Stomach (tissue), 8 donors: ENCODE measurements at regions not wholly inside any gene's neighbourhood (a gene's known extent, or its start where the extent isn't known, plus 50 kb on each side); places are given as distances from the start of the nearest gene placed in this dataset.
"Not testable (repeated sequence)": the region's sequence is repeated elsewhere in the genome, so short reads cannot be mapped to it uniquely, and the experiment has no call there.

Experiments used
- DNase-seq, 2 donors: peaks; one replicate each; pipeline versions ENCODE4 v3.0.0 to v3.0.0-alpha.2; 2013 to 2019
- H3K27ac ChIP-seq, 5 donors: fragments of 200-600 bp in 4 of 5; sonication (generic) in 4 of 5; one replicate each; pipeline ENCODE4 v1.5.1; 2013 to 2019; ENCODE audit warnings: mild to moderate bottlenecking in 1 of 5, moderate library complexity in 1 of 5
- H3K27me3 ChIP-seq, 3 donors: fragments of 200-600 bp; sonication (generic); one replicate each; pipeline ENCODE4 v1.5.1; 2017 to 2019; ENCODE audit warnings: mixed run types in 1 of 3
- H3K36me3 ChIP-seq, 4 donors: fragments of 200-600 bp; sonication (generic); 1 replicate in 3 of 4; 2 replicates in 1 of 4; pipeline ENCODE4 v1.5.1; 2016 to 2019
- H3K4me1 ChIP-seq, 4 donors: fragments of 200-600 bp; sonication (generic); one replicate each; pipeline ENCODE4 v1.5.1; 2016 to 2019
- H3K4me3 ChIP-seq, 4 donors: fragments of 200-600 bp; sonication (generic) in 3 of 4; one replicate each; pipeline ENCODE4 v1.5.1; 2016 to 2019; ENCODE audit warnings: mild to moderate bottlenecking in 1 of 4
- H3K9me3 ChIP-seq, 4 donors: fragments of 200-600 bp; sonication (generic); one replicate each; pipeline ENCODE4 v1.5.1; 2016 to 2019
- EP300 ChIP-seq: sonication (generic); formaldehyde crosslinking; IDR thresholded peaks from one replicate; pipeline ENCODE4 v1.6.1; 2017; ENCODE audit warnings: antibody characterized with exemption
- POLR2A ChIP-seq, 4 donors: fragments of 450-650 bp; IDR thresholded peaks; one replicate each; pipeline ENCODE4 v1.6.1; 2016; ENCODE audit warnings: antibody characterized with exemption in 4 of 4, control low read depth in 2 of 4, mild to moderate bottlenecking in 1 of 4, moderate library complexity in 1 of 4
- POLR2AphosphoS5 ChIP-seq, 3 donors: sonication (generic); formaldehyde crosslinking; IDR thresholded peaks; one replicate each; pipeline ENCODE4 v1.6.1; 2016; ENCODE audit warnings: antibody characterized with exemption in 3 of 3
- WGBS, 5 donors: extraction: QIAGEN DNeasy Blood & Tissue Kit in 3 of 5; methylation state at CpG; one replicate each; pipeline versions ENCODE4 v1.1.5 to v1.1.7; 2013 to 2018; 5-methylcytosine and 5-hydroxymethylcytosine counted together
- intact Hi-C: fragments of 100-400 bp; cut with DNase I; formaldehyde crosslinking; loops from one replicate; pipeline ENCODE4 v1.15.1; 2023; ENCODE audit warnings: low total_unique reads
- TF ChIP-seq, protein P1 (sequence below), 7 experiments: fragments of 450-650 bp in 4 of 7; fragments of 200-600 bp in 3 of 7; sonication (generic) in 3 of 7; IDR thresholded peaks; one replicate each; pipeline ENCODE4 v1.5.1; 2016 to 2019; ENCODE audit warnings: antibody characterized with exemption in 7 of 7, control low read depth in 2 of 7, mild to moderate bottlenecking in 1 of 7
- donor health status: healthy with polysubstance abuse.
- donor health status: Bipolar disorder and iron deficiency.
- donor health status: healthy.

DNA sequence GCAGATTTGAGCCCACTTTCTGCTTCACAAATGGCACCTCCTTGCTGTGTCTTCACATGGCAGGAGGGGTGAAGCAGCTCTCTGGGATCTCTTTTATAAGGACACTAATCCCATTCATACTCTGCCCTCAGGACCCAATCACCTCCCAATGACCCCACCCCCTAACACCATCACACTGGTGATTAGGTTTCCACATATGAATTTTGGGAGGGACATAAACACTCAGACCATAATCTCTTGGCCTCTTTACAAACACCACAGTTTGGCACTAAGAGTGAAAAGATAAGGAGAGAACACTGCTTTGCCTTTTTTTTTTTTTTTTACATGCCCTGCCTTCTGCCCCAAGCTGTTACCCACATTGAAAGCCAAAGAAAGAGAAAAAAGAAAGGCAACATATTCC lies 166.2 kb upstream of the NFIA start:
- Histone ChIP-seq H3K36me3 (no peaks in the 10 kb centered on the region), H3K27ac (no peak overlapping the region), H3K4me1 (peaks cover 0 to 4% (median 0%) of the 10 kb centered on the region in 4 donors), H3K27me3 (no peaks in the 10 kb centered on the region), H3K9me3 (no peaks in the 10 kb centered on the region), H3K4me3 (no peak overlapping the region)
- intact Hi-C loops, result no loop called here
- no peak for DNase-seq
- no peak for TF ChIP-seq EP300

DNA sequence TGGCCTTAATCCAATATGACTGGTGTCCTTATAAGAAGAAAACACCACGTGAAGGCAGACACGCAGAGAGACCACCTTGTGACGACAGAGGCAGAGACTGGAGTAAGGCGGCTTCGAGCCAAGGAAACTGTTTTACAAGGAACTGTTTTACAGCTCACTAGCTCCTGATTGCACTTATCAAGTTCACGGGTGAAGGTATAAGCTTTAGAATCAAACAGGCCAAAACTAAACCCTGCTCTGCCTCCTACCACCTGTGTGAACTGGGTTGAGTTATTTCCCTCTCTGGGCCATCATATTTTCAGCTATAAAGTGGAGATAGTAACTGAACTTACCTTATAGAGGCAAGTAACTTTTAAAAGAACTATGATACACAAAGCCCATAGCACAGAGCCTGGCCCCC lies 166.9 kb upstream of the NFIA start:
- intact Hi-C loops, result no loop called here
- 81 to 92% (median 82%) methylated on average over 6 of the region's 6 CpGs for WGBS, 5 donors

DNA sequence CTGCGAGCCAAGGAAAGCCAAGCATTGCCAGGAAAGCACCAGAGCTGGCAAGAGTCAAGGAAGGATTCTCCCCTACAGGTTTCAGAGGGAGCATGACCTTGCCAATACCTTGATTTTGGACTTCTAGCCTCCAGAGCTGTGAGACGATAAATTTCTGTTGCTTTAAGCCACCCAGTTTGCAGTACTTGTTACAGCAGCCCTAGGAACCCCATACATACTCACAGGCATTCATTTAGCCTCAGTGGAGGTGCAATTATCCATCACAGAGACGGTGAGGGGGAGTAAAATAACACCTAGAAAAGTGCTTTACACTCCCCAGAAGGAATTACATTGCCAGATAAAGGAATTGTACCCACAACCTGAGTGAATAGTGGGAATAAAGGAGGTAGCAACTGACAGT lies 167.4 kb upstream of the NFIA start:
- Histone ChIP-seq H3K36me3 (no peaks in the 10 kb centered on the region), H3K9me3 (no peaks in the 10 kb centered on the region), H3K4me1 (peaks cover 0 to 4% (median 0%) of the 10 kb centered on the region in 4 donors), H3K27ac (no peak overlapping the region), H3K27me3 (no peaks in the 10 kb centered on the region), H3K4me3 (no peak overlapping the region)
- intact Hi-C loops, result no loop called here
- WGBS, 5 donors, result 75 to 93% (median 82%) methylated on average over 3 of the region's 3 CpGs
- TF ChIP-seq POLR2AphosphoS5 (IDR thresholded peaks at IDR 0.05) (no peak), EP300 (no peak), POLR2A (IDR thresholded peaks at IDR 0.05) (no peak)
- TF ChIP-seq, protein P1, sequence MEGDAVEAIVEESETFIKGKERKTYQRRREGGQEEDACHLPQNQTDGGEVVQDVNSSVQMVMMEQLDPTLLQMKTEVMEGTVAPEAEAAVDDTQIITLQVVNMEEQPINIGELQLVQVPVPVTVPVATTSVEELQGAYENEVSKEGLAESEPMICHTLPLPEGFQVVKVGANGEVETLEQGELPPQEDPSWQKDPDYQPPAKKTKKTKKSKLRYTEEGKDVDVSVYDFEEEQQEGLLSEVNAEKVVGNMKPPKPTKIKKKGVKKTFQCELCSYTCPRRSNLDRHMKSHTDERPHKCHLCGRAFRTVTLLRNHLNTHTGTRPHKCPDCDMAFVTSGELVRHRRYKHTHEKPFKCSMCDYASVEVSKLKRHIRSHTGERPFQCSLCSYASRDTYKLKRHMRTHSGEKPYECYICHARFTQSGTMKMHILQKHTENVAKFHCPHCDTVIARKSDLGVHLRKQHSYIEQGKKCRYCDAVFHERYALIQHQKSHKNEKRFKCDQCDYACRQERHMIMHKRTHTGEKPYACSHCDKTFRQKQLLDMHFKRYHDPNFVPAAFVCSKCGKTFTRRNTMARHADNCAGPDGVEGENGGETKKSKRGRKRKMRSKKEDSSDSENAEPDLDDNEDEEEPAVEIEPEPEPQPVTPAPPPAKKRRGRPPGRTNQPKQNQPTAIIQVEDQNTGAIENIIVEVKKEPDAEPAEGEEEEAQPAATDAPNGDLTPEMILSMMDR (IDR thresholded peaks at IDR 0.05), result no peak
- DNase-seq, result no peak

More for the DNA sequence above, 166.9 kb upstream of the NFIA start:
- no peak overlapping the region for H3K4me3 ChIP-seq
- H3K27ac ChIP-seq, result no peak overlapping the region
- DNase-seq, result no peak
- H3K9me3 ChIP-seq, result no peaks in the 10 kb centered on the region
- H3K36me3 ChIP-seq, result no peaks in the 10 kb centered on the region
- no peaks in the 10 kb centered on the region for H3K27me3 ChIP-seq
- peaks cover 0 to 4% (median 0%) of the 10 kb centered on the region in 4 donors for H3K4me1 ChIP-seq
- TF ChIP-seq POLR2A (IDR thresholded peaks at IDR 0.05) (no peak), EP300 (no peak), POLR2AphosphoS5 (IDR thresholded peaks at IDR 0.05) (no peak)
- TF ChIP-seq, protein P1 (IDR thresholded peaks at IDR 0.05), result no peak

DNA sequence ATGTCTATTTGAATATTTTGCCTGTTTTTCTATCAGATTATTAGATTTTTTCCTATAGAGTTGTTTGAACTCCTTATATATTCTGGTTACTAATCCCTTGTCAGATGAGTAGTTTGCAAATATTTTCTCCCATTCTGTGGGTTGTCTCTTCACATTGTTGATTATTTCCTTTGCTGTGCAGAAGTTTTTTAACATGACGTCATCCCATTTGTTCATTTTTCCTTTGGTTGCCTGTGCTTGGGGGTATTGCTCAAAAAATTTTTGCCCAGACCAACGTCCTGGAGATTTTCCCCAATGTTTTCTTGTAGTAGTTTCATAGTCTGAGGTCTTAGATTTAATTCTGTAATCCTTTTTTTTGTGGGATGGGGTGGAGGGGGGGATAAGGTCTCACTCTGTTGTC lies 168.7 kb upstream of the NFIA start:
- H3K27me3 ChIP-seq, intact Hi-C loops, H3K36me3 ChIP-seq, H3K27ac ChIP-seq, H3K4me1 ChIP-seq, H3K9me3 ChIP-seq, H3K4me3 ChIP-seq, DNase-seq: not testable (repeated sequence)
- WGBS, 5 donors, result 69 to 86% (median 74%) methylated on average over 2 of the region's 2 CpGs

DNA sequence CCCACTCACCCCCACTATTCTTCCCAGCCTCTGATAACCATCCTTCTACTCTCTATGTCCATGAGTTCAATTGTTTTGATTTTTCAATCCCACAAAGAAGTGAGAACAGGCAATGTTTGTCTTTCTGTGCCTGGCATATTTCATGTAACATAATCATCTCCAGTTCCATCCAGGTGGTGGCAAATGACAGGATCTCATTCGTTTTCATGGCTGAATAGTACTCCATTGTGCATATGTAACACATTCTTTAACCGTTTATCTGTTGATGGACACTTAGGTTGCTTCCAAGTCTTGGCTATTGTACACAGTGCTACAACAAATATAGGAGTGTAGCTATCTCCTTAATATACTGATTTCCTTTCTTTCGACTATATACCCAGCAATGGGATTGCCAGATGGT lies 169.3 kb upstream of the NFIA start:
- TF ChIP-seq POLR2A (IDR thresholded peaks at IDR 0.05) (no peak), POLR2AphosphoS5 (IDR thresholded peaks at IDR 0.05) (no peak), EP300 (no peak)
- TF ChIP-seq, protein P1 (IDR thresholded peaks at IDR 0.05), result no peak
- no peaks in the 10 kb centered on the region for H3K27me3 ChIP-seq
- no peaks in the 10 kb centered on the region for H3K9me3 ChIP-seq
- intact Hi-C loops, result no loop called here
- 67 to 88% (median 83%) methylated on average over 3 of the region's 3 CpGs for WGBS, 5 donors
- H3K27ac ChIP-seq, result no peak overlapping the region
- H3K36me3 ChIP-seq, result no peaks in the 10 kb centered on the region
- DNase-seq, result no peak
- no peak overlapping the region for H3K4me3 ChIP-seq
- H3K4me1 ChIP-seq, result peaks cover 0 to 4% (median 0%) of the 10 kb centered on the region in 4 donors
